ENCODE measurements at regions not wholly inside any gene's neighbourhood (a gene's known extent, or its start where the extent isn't known, plus 50 kb on each side); places are given as distances from the start of the nearest gene placed in this dataset.
A peak's percentile ranks its signal among the peaks of the same experiment; 100 is the strongest.

- no peak for DNase-seq
Measured at GRCh38 chr4:175129797-175130196, 211.6 kb downstream of the ADAM29 start.

GRCh38 chr4:175139205-175139604, 221.0 kb downstream of the ADAM29 start:
- DNase-seq: no peak

GRCh38 chr4:175143116-175143515, 225.0 kb downstream of the ADAM29 start:
- no peak for DNase-seq

- DNase-seq: no peak
Measured at GRCh38 chr4:175146799-175147198, 228.6 kb downstream of the ADAM29 start.

- no peak for DNase-seq
Measured at GRCh38 chr4:175147233-175147632, 229.1 kb downstream of the ADAM29 start.

- no peak for DNase-seq
Measured at GRCh38 chr4:175166020-175166419, 247.9 kb downstream of the ADAM29 start.

GRCh38 chr4:175176710-175177109, 258.6 kb downstream of the ADAM29 start:
- no peak for DNase-seq

GRCh38 chr4:175190654-175191053, 272.5 kb downstream of the ADAM29 start:
- DNase-seq: no peak

- no peak for DNase-seq
Measured at GRCh38 chr4:175198056-175198455, 279.9 kb downstream of the ADAM29 start.

- no peak for DNase-seq
Measured at GRCh38 chr4:175215208-175215607, 297.1 kb downstream of the ADAM29 start.

GRCh38 chr4:175215657-175216056, 297.5 kb downstream of the ADAM29 start:
- DNase-seq: no peak

GRCh38 chr4:175229154-175229553, 311.0 kb downstream of the ADAM29 start:
- no peak for DNase-seq

- DNase-seq: no peak
Measured at GRCh38 chr4:175234162-175234561, 316.0 kb downstream of the ADAM29 start.

- no peak for DNase-seq
Measured at GRCh38 chr4:175238827-175239517, 320.8 kb downstream of the ADAM29 start.

- no peak for DNase-seq
Measured at GRCh38 chr4:175246941-175247340, 328.8 kb downstream of the ADAM29 start.

GRCh38 chr4:175252642-175253041, 334.5 kb downstream of the ADAM29 start:
- no peak for DNase-seq

GRCh38 chr4:175253184-175253902, 335.2 kb downstream of the ADAM29 start:
- peak in 1 of 2 experiments; percentile 8 for DNase-seq

- DNase-seq: no peak
Measured at GRCh38 chr4:175263537-175263936, 345.4 kb downstream of the ADAM29 start.

- no peak for DNase-seq
Measured at GRCh38 chr4:175271010-175271630, 353.0 kb downstream of the ADAM29 start.

GRCh38 chr4:175273995-175274753, 356.0 kb downstream of the ADAM29 start:
- no peak for DNase-seq

GRCh38 chr4:175277816-175278215, 359.7 kb downstream of the ADAM29 start:
- no peak for DNase-seq

- DNase-seq: no peak
Measured at GRCh38 chr4:175280153-175280552, 362.0 kb downstream of the ADAM29 start.

GRCh38 chr4:175281894-175282293, 363.7 kb downstream of the ADAM29 start:
- no peak for DNase-seq

Data from NCI-H446 (cell line).